AG04449 (cell line): ENCODE measurements at regions not wholly inside any gene's neighbourhood (a gene's known extent, or its start where the extent isn't known, plus 50 kb on each side); places are given as distances from the start of the nearest gene placed in this dataset.

Experiments
- CTCF ChIA-PET: fragments of 350-600 bp; formaldehyde crosslinking; extraction: SDS; loops from one replicate; lab custom pipeline; 2021; ENCODE audit warnings: antibody characterized with exemption; lab: Yijun Ruan, JAX
- POLR2A ChIA-PET: fragments of 400-600, 350-600 bp; formaldehyde crosslinking; extraction: SDS; loops from one replicate; lab custom pipeline; 2020; ENCODE audit warnings: antibody characterized with exemption, inconsistent platforms; lab: Yijun Ruan, JAX
- DNase-seq: peaks from one replicate; pipeline ENCODE4 v3.0.0-alpha.2; 2010; ENCODE audit warnings: low read depth, low spot score
- H3K4me3 ChIP-seq: 2 replicates; pipeline ENCODE4 v1.5.1; 2011; ENCODE audit warnings: low read depth, mild to moderate bottlenecking, control low read depth, low read length
- CTCF ChIP-seq: IDR thresholded peaks from one replicate; pipeline ENCODE4 v1.5.1; 2011; ENCODE audit warnings: mild to moderate bottlenecking, moderate library complexity, low read length, control low read depth, inconsistent platforms; ENCODE audit not compliant: insufficient read depth; ENCODE audit errors: missing control alignments

GRCh38 chr12:24424376-24424775 lies 474.9 kb upstream of the SOX5 start:
- no peak overlapping the region for H3K4me3 ChIP-seq
- POLR2A ChIA-PET = no interaction called here
- no peak for DNase-seq
- TF ChIP-seq CTCF = no peak
- CTCF ChIA-PET = no interaction called here

- CTCF ChIA-PET = no interaction called here
- TF ChIP-seq CTCF = no peak
- no peak overlapping the region for H3K4me3 ChIP-seq
- POLR2A ChIA-PET = no interaction called here
- DNase-seq = no peak
Measured at GRCh38 chr12:24423611-24424010, 474.1 kb upstream of the SOX5 start.

GRCh38 chr12:24421759-24422158 lies 472.3 kb upstream of the SOX5 start:
- TF ChIP-seq CTCF = no peak
- CTCF ChIA-PET = no interaction called here

GRCh38 chr12:24418157-24418556 lies 468.7 kb upstream of the SOX5 start:
- ChIA-PET POLR2A (no interaction called here), CTCF (no interaction called here)
- no peak overlapping the region for H3K4me3 ChIP-seq
- no peak for TF ChIP-seq CTCF
- DNase-seq = no peak

More at GRCh38 chr12:24421759-24422158, 472.3 kb upstream of the SOX5 start:
- POLR2A ChIA-PET = no interaction called here
- DNase-seq = no peak
- H3K4me3 ChIP-seq = no peak overlapping the region

GRCh38 chr12:24416423-24417109 lies 467.1 kb upstream of the SOX5 start:
- TF ChIP-seq CTCF = no peak
- ChIA-PET POLR2A (no interaction called here), CTCF (no interaction called here)
- DNase-seq = no peak
- no peak overlapping the region for H3K4me3 ChIP-seq

- TF ChIP-seq CTCF = no peak
- no peak overlapping the region for H3K4me3 ChIP-seq
- DNase-seq = no peak
- ChIA-PET CTCF (no interaction called here), POLR2A (no interaction called here)
Measured at GRCh38 chr12:24415934-24416333, 466.5 kb upstream of the SOX5 start.
